HL-60 (cell line): ENCODE measurements at regions not wholly inside any gene's neighbourhood (a gene's known extent, or its start where the extent isn't known, plus 50 kb on each side); places are given as distances from the start of the nearest gene placed in this dataset.

Source experiments
- DNase-seq, 2 experiments: peaks; one replicate each; pipeline ENCODE4 v3.0.0-alpha.2; 2010 to 2020; ENCODE audit warnings: low read depth in 1 of 2, low spot score in 1 of 2
- H3K27ac ChIP-seq: fragments of 250-450 bp; sonication (Bioruptor Pico); replicated peaks from 2 replicates; pipeline ENCODE4 v1.5.1; 2020; ENCODE audit warnings: mild to moderate bottlenecking, moderate library complexity
- H3K27me3 ChIP-seq: fragments of 250-450 bp; sonication (Bioruptor Pico); 2 replicates; pipeline ENCODE4 v1.5.1; 2021; ENCODE audit warnings: mild to moderate bottlenecking, moderate library complexity; ENCODE audit not compliant: insufficient read depth, poor library complexity, severe bottlenecking
- H3K4me3 ChIP-seq: replicated peaks from 2 replicates; pipeline ENCODE4 v1.5.1; 2011; ENCODE audit warnings: mild to moderate bottlenecking, control low read depth, low read length; ENCODE audit not compliant: insufficient read depth
- GABPA ChIP-seq: IDR thresholded peaks from 2 replicates; pipeline ENCODE4 v1.6.1; 2012; ENCODE audit warnings: low read depth
- POLR2AphosphoS5 ChIP-seq: IDR thresholded peaks from 2 replicates; pipeline ENCODE4 v1.6.1; 2012; ENCODE audit warnings: low read depth
- SPI1 ChIP-seq: IDR thresholded peaks from 2 replicates; pipeline ENCODE4 v1.6.1; 2012; ENCODE audit warnings: low read depth, mild to moderate bottlenecking, borderline replicate concordance
- TF ChIP-seq, protein P1 (sequence below): IDR thresholded peaks from one replicate; pipeline ENCODE4 v1.5.1; 2011; ENCODE audit warnings: low read length, control low read depth, inconsistent platforms; ENCODE audit not compliant: insufficient read depth
- TF ChIP-seq, protein P2 (sequence below): IDR thresholded peaks from 2 replicates; pipeline ENCODE4 v1.6.1; 2012; ENCODE audit warnings: low read depth; ENCODE audit not compliant: insufficient replicate concordance

DNA sequence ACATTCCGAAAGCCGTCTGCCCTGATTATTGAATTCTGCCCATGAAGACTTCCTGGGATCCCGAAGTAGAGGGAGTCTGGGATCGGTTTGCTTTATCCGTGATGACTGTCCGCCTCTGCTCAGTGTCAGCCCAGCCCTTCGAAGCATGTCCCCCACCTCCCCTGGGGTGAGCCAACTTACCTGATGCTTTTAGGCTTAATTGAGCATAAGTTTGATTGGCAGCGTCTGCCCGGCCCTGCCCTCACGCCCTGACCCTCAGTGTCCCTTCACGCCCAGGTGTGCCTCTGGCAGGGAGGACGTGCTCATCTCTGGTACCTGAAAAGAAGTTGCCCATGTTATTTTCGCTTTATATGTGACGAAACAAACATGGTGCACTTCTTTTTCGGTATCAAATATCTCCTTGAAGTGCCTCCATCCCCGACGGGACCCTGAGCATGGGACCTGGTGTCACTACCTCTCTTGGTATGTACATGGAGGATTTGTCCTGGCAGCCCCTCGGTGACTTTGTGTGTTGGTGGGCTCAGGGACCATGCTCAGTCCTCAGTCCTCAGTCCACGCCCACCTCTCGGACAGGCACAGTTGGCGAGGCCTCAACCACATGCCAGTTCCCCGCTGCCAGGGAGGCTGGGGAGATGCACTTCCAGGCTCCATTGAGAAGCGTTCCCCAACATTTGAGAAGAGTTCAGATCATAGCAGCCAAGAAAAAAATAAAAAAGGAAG, 130.1 kb upstream of the RTL1 start:
- no peak overlapping the region for H3K4me3 ChIP-seq
- no peaks in the 10 kb centered on the region for H3K27me3 ChIP-seq
- TF ChIP-seq GABPA (no peak), SPI1 (no peak), POLR2AphosphoS5 (no peak)
- TF ChIP-seq, protein P1, sequence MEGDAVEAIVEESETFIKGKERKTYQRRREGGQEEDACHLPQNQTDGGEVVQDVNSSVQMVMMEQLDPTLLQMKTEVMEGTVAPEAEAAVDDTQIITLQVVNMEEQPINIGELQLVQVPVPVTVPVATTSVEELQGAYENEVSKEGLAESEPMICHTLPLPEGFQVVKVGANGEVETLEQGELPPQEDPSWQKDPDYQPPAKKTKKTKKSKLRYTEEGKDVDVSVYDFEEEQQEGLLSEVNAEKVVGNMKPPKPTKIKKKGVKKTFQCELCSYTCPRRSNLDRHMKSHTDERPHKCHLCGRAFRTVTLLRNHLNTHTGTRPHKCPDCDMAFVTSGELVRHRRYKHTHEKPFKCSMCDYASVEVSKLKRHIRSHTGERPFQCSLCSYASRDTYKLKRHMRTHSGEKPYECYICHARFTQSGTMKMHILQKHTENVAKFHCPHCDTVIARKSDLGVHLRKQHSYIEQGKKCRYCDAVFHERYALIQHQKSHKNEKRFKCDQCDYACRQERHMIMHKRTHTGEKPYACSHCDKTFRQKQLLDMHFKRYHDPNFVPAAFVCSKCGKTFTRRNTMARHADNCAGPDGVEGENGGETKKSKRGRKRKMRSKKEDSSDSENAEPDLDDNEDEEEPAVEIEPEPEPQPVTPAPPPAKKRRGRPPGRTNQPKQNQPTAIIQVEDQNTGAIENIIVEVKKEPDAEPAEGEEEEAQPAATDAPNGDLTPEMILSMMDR = no peak
- TF ChIP-seq, protein P2, sequence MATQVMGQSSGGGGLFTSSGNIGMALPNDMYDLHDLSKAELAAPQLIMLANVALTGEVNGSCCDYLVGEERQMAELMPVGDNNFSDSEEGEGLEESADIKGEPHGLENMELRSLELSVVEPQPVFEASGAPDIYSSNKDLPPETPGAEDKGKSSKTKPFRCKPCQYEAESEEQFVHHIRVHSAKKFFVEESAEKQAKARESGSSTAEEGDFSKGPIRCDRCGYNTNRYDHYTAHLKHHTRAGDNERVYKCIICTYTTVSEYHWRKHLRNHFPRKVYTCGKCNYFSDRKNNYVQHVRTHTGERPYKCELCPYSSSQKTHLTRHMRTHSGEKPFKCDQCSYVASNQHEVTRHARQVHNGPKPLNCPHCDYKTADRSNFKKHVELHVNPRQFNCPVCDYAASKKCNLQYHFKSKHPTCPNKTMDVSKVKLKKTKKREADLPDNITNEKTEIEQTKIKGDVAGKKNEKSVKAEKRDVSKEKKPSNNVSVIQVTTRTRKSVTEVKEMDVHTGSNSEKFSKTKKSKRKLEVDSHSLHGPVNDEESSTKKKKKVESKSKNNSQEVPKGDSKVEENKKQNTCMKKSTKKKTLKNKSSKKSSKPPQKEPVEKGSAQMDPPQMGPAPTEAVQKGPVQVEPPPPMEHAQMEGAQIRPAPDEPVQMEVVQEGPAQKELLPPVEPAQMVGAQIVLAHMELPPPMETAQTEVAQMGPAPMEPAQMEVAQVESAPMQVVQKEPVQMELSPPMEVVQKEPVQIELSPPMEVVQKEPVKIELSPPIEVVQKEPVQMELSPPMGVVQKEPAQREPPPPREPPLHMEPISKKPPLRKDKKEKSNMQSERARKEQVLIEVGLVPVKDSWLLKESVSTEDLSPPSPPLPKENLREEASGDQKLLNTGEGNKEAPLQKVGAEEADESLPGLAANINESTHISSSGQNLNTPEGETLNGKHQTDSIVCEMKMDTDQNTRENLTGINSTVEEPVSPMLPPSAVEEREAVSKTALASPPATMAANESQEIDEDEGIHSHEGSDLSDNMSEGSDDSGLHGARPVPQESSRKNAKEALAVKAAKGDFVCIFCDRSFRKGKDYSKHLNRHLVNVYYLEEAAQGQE = no peak
- no peak overlapping the region for H3K27ac ChIP-seq
- DNase-seq = no peak

DNA sequence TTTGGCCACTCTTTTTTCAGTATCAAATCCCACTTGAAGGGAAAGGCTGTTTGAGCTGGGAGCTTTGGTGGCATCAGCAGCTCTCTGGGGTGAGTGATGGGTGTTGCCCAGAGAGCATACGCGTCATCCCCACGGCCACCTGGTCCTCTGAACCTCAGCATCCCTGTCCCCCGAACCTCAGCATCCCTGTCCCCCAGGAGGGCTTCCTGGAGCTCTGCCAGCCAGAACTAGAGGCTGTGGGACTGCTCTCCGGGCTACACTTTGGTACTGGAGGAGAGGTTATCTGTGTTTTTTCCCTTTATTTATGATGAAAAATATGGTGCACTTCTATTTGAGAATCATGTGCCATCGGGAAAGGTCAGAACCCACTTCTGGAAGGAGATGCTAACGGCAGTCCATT, 131.5 kb upstream of the RTL1 start:
- Histone ChIP-seq H3K27me3 (no peaks in the 10 kb centered on the region), H3K27ac (no peak overlapping the region), H3K4me3 (no peak overlapping the region)
- TF ChIP-seq, protein P1 = no peak
- TF ChIP-seq, protein P2 = no peak
- no peak for TF ChIP-seq SPI1
- TF ChIP-seq GABPA = no peak
- TF ChIP-seq POLR2AphosphoS5 = no peak
- DNase-seq = no peak

DNA sequence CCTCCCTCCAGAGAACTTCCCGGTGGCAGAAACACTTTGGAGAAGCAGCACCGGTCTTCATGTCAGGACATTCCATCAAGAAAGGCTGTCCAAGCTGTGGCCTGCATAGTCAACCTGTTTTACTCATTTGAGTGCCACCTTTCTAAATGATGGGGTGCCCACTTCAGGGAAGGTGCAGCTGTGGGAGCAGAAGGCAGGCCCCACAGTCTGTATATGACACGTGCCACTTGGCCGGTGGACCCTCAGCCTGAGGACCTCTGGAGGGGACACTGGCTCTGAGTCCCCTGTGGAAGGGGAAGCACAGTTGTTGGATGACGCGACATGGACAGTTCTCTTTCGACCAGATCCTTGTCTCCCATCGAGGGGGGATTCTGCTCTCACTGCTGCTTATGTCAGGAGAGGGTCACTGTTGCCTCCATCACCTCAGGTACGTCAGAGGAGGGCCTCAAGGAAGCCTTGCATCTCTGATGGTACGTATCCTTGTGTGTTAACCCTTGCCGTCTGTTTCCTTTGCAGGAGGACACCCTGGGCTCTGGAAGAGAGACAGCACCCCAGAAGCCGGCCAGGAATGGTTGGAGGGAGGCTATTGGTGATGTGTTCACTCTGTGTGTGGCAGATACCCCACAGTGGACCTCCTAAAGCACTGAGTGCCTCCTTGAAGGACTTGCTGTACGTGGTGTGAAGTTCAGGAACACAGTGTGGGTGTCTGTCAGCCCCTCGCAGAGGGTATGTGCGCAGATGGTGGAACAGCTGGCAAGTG, 132.1 kb upstream of the RTL1 start:
- no peak overlapping the region for H3K27ac ChIP-seq
- no peak for DNase-seq
- TF ChIP-seq SPI1 (no peak), POLR2AphosphoS5 (no peak), GABPA (no peak)
- TF ChIP-seq, protein P1 = no peak
- TF ChIP-seq, protein P2 = no peak
- H3K27me3 ChIP-seq = no peaks in the 10 kb centered on the region
- no peak overlapping the region for H3K4me3 ChIP-seq
